ENCODE measurements at regions not wholly inside any gene's neighbourhood (a gene's known extent, or its start where the extent isn't known, plus 50 kb on each side); places are given as distances from the start of the nearest gene placed in this dataset.

DNA sequence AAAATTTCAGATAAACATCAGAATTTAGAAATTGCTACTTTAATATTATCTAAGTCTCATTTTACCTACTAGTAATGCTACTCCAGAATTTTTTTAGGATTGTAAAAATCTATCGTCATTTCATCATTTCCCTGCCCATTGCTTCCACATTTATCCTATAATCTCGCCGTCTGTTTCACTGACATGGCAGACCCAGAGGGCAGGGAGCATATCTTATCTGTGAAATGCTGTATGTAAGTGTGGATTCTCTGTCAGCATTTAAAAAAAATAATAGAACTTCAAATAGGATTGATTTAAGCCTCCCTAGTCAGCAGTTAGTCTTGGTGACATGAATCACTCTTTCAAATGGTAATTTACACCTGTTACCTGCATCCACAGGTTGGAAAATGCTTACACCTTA, 314.4 kb downstream of the PCDH7 start:
- TF ChIP-seq YY1 (IDR thresholded peaks at IDR 0.05; ENCODE audit: insufficient read depth, insufficient read length) (no peak), ZNF274 (IDR thresholded peaks at IDR 0.05; ENCODE audit: low read depth, low read length) (no peak)

Measured in NT2/D1 (cell line).